DND-41 (cell line): ENCODE measurements at regions not wholly inside any gene's neighbourhood (a gene's known extent, or its start where the extent isn't known, plus 50 kb on each side); places are given as distances from the start of the nearest gene placed in this dataset.

Experiments used
- ATAC-seq: fragments of 200-7000 bp; cut with Tn5 transposase; 3 replicates; pipeline ENCODE4 v1.9.1; 2021; ENCODE audit warnings: low read depth; ENCODE audit not compliant: insufficient read depth
- DNase-seq: peaks from one replicate; pipeline ENCODE4 v3.0.0-alpha.2; 2020
- H2AFZ ChIP-seq: 2 replicates; pipeline ENCODE4 v1.6.0; 2012; ENCODE audit warnings: low read depth, low read length
- H3K27ac ChIP-seq: 2 replicates; pipeline ENCODE4 v1.5.1; 2012; ENCODE audit warnings: low read length, inconsistent platforms
- H3K27me3 ChIP-seq: fragments of 200-600 bp; sonication (generic); 2 replicates; pipeline ENCODE4 v1.6.0; 2012; ENCODE audit warnings: low read length, mild to moderate bottlenecking, inconsistent platforms; ENCODE audit not compliant: insufficient read depth, poor library complexity
- H3K36me3 ChIP-seq: 2 replicates; pipeline ENCODE4 v1.5.1; 2012; ENCODE audit warnings: low read length, inconsistent platforms; ENCODE audit not compliant: insufficient read depth
- H3K4me1 ChIP-seq: 2 replicates; pipeline ENCODE4 v1.5.1; 2012; ENCODE audit warnings: mild to moderate bottlenecking, low read length; ENCODE audit not compliant: insufficient read depth
- H3K4me2 ChIP-seq: 2 replicates; pipeline ENCODE4 v1.6.0; 2012; ENCODE audit warnings: mild to moderate bottlenecking, moderate library complexity, low read length, inconsistent platforms; ENCODE audit not compliant: insufficient read depth
- H3K4me3 ChIP-seq, 2 experiments: fragments of 200-600 bp in 1 of 2; shearing (Covaris generic) in 1 of 2; 2 replicates each; pipeline ENCODE4 v1.5.1; 2012 to 2016; ENCODE audit warnings: inconsistent platforms in 2 of 2, low read length in 2 of 2, mild to moderate bottlenecking in 2 of 2, low read depth in 1 of 2, moderate library complexity in 1 of 2
- H3K79me2 ChIP-seq: 2 replicates; pipeline ENCODE4 v1.6.0; 2012; ENCODE audit warnings: low read length, inconsistent platforms; ENCODE audit not compliant: insufficient read depth
- H3K9ac ChIP-seq: 2 replicates; pipeline ENCODE4 v1.6.0; 2012; ENCODE audit warnings: low read depth, mild to moderate bottlenecking, inconsistent platforms, low read length, moderate library complexity
- H3K9me3 ChIP-seq: 2 replicates; pipeline ENCODE4 v1.5.1; 2012; ENCODE audit warnings: low read length, moderate library complexity, mild to moderate bottlenecking, inconsistent platforms; ENCODE audit not compliant: insufficient read depth, severe bottlenecking
- H4K20me1 ChIP-seq: 2 replicates; pipeline ENCODE4 v1.6.0; 2012; ENCODE audit warnings: low read length; ENCODE audit not compliant: insufficient read depth
- EZH2 ChIP-seq: IDR thresholded peaks from 3 replicates; pipeline ENCODE4 v1.6.1; 2012; ENCODE audit warnings: borderline replicate concordance, low read depth, mild to moderate bottlenecking, moderate library complexity, low read length, inconsistent platforms; ENCODE audit not compliant: severe bottlenecking
- TF ChIP-seq, protein P1 (sequence below): IDR thresholded peaks from 2 replicates; pipeline ENCODE4 v1.5.1; 2012; ENCODE audit warnings: borderline replicate concordance, low read length, moderate library complexity, mild to moderate bottlenecking; ENCODE audit not compliant: poor library complexity, severe bottlenecking; ENCODE audit errors: extremely low read depth

DNA sequence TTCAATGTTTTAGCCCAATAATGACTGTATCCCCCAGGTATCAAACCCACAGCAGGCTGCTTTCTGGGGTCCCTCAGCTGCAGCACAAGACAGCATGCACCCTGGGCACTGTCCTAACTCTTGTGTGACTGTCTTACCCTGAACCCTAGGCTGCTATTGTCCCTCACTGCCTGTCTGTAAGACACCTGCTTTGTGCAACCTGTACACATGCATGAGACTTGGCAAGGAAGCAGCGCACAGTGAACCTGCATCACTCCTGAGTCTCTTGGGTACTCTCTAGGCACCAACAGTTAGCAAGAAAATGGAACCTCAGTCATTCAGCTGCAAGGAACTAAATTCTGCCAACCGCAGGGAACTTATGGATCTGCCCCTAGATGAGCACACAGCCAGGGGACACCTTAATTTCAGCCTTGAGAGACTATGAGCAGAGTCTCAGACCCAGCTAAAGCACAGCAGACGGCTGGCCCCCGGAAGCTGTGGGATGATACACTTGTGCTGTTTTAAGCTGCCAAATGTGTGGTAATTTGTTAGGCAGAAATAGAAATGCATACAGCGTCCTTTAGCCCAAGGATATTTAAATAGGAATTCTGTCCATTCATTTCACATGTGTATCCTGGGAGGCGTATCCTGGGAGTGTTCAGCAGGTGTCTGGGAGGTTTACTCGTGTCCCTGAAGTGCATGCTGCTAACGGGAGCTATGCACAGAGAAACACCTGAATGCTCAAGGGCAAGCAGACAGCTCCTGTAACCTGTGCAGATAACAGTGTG is 223.8 kb downstream of the KLF13 start:
- no peaks in the 10 kb centered on the region for H3K9me3 ChIP-seq
- no peaks in the 10 kb centered on the region for H3K4me1 ChIP-seq
- H4K20me1 ChIP-seq = no peaks in the 10 kb centered on the region
- H3K36me3 ChIP-seq = no peaks in the 10 kb centered on the region
- no peak overlapping the region for H3K4me3 ChIP-seq
- no peak for DNase-seq
- H3K27me3 ChIP-seq = peaks cover 6% of the 10 kb centered on the region
- no peak for ATAC-seq
- H3K4me2 ChIP-seq = no peak overlapping the region
- TF ChIP-seq, protein P1, sequence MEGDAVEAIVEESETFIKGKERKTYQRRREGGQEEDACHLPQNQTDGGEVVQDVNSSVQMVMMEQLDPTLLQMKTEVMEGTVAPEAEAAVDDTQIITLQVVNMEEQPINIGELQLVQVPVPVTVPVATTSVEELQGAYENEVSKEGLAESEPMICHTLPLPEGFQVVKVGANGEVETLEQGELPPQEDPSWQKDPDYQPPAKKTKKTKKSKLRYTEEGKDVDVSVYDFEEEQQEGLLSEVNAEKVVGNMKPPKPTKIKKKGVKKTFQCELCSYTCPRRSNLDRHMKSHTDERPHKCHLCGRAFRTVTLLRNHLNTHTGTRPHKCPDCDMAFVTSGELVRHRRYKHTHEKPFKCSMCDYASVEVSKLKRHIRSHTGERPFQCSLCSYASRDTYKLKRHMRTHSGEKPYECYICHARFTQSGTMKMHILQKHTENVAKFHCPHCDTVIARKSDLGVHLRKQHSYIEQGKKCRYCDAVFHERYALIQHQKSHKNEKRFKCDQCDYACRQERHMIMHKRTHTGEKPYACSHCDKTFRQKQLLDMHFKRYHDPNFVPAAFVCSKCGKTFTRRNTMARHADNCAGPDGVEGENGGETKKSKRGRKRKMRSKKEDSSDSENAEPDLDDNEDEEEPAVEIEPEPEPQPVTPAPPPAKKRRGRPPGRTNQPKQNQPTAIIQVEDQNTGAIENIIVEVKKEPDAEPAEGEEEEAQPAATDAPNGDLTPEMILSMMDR = no peak
- no peak for TF ChIP-seq EZH2
- H2AFZ ChIP-seq = no peak overlapping the region
- no peak overlapping the region for H3K27ac ChIP-seq
- no peaks in the 10 kb centered on the region for H3K79me2 ChIP-seq
- no peak overlapping the region for H3K9ac ChIP-seq

DNA sequence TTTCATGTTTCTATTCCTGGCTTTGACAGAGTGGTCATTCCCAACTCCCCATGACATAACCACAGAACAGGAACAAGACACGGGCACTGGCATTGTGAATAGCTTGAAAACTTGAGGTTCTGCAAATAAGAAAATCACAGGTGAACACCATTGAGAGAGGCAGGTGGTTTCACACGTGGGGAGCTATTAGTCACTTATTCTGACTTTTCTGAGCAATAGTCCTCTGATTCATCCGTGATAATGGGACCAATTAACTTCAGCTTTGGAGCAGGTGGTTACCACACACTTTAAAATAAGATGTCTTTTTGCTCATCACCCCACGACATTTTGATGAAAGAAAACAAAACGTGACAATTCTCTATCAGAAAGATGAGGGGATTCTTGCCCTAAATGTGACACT is 224.7 kb downstream of the KLF13 start:
- ATAC-seq (no peak), DNase-seq (no peak)
- Histone ChIP-seq H3K4me3 (no peak overlapping the region), H3K9me3 (no peaks in the 10 kb centered on the region), H3K27me3 (peaks cover 6% of the 10 kb centered on the region), H3K4me2 (no peak overlapping the region), H3K79me2 (no peaks in the 10 kb centered on the region), H3K36me3 (no peaks in the 10 kb centered on the region), H3K4me1 (no peaks in the 10 kb centered on the region), H3K9ac (no peak overlapping the region), H3K27ac (no peak overlapping the region), H4K20me1 (no peaks in the 10 kb centered on the region), H2AFZ (no peak overlapping the region)
- TF ChIP-seq, protein P1 = no peak
- TF ChIP-seq EZH2 = no peak

DNA sequence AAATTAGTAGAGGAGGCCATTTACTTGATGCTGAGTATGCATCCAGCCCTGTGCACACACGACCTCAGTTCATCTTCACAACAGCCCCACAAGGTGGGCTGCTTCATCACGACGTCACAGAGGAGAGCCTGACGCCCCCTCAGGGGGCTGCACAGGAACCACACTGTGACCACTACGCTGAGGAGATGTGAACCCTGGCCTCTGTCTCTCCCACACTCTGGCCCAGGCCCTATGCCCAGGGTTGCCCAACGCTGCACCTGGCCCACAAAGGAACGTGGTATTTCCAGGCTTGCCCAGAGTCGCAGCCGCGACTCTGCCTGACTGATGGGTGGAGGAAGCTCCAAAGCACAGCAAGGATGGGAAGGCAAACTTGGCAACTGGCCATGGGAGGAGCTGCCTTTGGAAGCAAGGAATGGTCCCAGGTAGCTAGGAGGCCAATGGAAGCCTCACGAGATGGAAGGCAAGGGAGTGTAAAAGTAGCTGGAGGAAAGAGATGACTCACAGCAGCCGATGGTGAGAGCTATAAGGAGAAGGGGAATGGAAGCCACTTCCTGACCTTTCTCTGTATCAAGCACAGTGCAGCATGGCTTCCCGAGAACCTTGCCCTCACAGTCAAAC is 226.0 kb downstream of the KLF13 start:
- H3K27me3 ChIP-seq = peaks cover 6% of the 10 kb centered on the region

More for the DNA sequence above, 226.0 kb downstream of the KLF13 start:
- H3K4me3 ChIP-seq = no peak overlapping the region
- DNase-seq = no peak
- no peaks in the 10 kb centered on the region for H3K36me3 ChIP-seq
- no peak overlapping the region for H3K27ac ChIP-seq
- H3K4me2 ChIP-seq = no peak overlapping the region
- TF ChIP-seq, protein P1 = no peak
- TF ChIP-seq EZH2 = no peak
- no peaks in the 10 kb centered on the region for H3K79me2 ChIP-seq
- H3K9me3 ChIP-seq = no peaks in the 10 kb centered on the region
- no peak overlapping the region for H3K9ac ChIP-seq
- H4K20me1 ChIP-seq = no peaks in the 10 kb centered on the region
- no peak overlapping the region for H2AFZ ChIP-seq
- ATAC-seq = no peak
- H3K4me1 ChIP-seq = no peaks in the 10 kb centered on the region
